ENCODE measurements at regions not wholly inside any gene's neighbourhood (a gene's known extent, or its start where the extent isn't known, plus 50 kb on each side); places are given as distances from the start of the nearest gene placed in this dataset.

DNA sequence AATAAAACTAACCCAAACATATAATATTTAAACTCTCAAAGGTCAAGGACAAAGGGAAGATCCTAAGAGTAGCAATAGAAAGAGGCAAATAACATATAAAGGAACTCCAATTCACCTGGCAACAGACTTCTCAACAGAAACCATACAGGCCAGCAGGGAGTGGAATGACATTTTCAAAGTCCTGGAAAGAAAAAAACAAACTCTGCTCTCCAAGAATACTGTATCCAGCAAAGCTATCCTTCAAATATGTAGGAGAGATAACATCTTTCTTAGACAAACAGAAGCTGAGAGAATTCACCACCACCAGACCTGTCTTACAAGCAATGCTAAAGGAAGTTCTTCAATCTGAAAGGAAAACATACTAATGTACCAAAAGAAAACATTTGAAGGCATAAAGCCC is 51.5 kb upstream of the TMEM158 start:
- no peak for DNase-seq

DNA sequence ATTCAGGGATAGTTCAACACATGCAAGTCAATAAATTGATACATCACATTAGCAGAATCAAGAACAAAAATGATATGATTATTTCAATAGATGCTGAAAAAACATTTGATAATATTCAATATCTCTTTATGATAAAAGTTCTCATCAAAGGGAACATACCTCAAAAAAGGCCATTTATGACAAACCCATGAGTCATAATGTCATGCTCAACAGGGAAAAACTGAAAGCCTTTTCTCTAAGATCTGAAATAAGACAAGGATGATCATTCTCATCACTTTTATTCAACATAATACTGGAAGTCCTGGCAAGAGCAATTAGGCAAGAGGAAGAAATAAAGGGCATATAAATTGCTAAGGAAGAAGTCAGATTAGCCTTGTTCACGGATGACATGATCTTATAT is 54.1 kb upstream of the TMEM158 start:
- DNase-seq, result no peak

DNA sequence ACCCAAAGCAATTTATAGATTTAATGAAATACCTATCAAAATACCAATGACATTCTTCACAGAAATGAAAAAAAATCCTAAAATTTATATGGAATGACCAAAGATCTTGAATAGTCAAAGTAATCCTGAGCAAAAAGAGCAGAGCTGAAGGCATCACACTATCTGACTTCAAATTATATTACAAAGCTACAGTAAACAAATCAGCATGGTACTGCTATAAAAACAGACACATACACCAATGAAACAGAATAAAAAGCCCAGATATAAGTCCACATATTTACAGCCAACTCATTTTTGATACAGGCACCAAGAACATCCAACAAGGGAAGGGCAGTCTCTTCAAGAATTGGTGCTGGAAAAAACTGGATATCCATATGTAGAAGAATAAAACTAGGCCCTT is 54.9 kb upstream of the TMEM158 start:
- no peak for DNase-seq

DNA sequence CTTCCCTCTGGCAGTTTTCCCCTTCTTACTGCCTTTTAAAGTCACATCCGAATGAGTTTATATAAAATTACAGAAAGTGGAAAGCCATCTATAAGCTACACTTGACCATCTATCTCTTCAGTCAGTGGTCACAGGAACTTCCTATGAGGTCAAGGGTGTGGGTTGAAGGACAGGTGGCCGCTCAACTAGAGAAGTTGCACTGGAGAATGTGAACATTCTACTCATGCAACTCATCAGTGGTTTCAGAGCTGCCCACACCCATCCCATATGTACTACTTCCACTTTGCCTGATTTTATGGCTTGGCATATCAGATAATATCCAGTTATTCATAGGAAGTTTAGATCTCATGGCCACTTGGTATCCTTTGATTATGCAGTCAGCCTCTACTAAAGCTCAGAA is 57.4 kb upstream of the TMEM158 start:
- DNase-seq, result no peak

DNA sequence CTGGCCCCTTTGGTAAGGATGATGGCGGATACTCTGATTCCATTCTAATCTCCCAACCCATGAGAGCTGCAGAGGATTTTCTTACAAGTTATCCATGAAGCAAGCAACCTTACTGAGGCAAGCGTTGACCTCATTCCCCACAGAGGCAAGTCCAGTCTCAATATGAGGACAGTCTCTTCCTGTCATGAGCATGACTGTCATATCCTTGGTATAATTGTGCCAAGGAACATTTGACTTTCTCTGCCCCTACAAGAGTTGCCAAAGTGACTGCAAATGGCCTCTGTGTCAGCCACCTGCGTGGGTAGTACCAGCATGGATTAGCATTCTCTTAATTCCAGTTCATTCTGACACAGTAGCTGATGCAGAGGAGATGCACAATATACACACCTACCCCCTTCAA is 71.2 kb upstream of the TMEM158 start:
- no peak for DNase-seq

DNA sequence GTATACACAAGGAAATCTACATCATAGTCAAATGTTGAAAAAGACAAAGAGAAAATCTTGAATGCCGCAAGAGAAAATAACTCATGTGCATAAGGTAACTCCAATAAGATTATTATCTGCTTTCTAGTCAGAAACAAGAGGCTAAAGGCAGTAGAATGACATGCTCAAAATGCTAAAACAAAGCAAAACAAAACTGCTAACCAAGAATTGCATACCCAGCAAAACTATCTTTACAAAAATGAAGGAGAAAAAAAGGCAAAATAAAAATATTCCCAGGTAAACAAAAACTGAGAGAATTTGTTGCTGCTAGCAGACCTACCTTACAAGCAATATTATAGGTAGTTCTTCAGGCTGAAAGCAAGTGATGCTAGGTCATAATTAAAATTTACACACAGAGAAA is 76.4 kb upstream of the TMEM158 start:
- no peak for DNase-seq

DNA sequence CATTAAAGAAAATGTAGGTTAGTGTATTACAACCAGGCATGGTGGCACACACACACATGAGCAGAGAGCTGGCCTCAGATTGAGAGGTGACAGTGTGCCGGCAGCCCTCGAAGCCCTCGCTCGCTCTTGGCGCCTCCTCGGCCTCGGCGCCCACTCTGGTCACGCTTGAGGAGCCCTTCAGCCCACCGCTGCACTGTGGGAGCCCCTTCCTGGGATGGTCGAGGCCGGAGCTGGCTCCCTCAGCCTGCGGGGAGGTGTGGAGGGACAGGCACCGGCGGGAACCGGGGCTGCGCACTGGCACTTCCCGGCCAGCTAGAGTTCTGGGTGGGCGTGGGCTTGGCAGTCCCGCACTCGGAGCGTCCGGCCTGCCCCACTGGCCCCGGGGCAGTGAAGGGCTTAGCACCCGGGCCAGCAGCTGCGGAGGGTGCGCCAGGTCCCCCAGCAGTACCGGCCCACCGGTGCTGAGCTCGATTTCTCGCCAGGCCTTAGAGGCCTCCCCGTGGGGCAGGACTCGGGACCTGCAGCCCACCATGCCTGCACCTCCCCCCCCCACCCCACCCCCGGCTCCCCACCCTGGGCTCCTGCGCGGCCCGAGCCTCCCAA is 80.4 kb upstream of the TMEM158 start:
- peak; percentile 36 for DNase-seq

DNA sequence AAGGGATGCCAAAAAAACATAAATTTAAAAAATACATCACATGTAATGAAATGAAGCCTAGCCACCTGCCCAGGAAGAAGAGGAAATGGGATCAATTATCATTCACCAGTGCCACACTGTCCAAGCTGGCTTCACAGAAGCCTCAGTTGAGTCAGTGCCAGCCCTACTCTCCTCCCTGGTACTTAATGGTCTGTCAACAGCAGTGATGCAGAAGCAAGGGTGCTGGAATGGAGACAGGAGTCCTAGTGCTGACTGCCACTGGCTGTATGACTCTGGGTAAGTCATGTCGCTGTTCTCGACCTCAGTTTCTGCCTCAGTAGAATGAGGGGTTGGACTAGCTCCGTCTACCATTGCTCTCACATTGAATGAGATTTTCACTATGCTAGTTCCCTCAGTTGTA is 78.5 kb upstream of the LARS2 start:
- DNase-seq, result peak; percentile 17

DNA sequence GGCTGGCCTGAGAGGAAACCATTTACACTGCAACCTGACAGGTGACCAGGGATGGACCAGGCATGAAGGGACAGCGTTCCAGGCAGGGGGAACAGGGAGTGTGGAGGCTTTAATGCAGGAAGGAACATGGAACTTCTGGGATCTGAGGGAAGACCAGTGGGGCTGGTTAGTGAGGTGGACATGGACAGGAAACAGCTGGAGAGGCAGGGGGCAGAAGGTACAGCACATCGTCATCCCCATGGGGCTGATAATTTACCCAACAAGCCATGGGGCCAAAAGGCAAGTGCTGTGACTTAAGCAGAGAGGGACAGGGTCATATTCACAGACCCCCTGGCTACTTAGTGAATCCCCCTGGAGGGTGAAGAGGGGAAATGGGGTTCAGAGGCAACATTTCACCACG is 77.0 kb upstream of the LARS2 start:
- peak; percentile 24 for DNase-seq

DNA sequence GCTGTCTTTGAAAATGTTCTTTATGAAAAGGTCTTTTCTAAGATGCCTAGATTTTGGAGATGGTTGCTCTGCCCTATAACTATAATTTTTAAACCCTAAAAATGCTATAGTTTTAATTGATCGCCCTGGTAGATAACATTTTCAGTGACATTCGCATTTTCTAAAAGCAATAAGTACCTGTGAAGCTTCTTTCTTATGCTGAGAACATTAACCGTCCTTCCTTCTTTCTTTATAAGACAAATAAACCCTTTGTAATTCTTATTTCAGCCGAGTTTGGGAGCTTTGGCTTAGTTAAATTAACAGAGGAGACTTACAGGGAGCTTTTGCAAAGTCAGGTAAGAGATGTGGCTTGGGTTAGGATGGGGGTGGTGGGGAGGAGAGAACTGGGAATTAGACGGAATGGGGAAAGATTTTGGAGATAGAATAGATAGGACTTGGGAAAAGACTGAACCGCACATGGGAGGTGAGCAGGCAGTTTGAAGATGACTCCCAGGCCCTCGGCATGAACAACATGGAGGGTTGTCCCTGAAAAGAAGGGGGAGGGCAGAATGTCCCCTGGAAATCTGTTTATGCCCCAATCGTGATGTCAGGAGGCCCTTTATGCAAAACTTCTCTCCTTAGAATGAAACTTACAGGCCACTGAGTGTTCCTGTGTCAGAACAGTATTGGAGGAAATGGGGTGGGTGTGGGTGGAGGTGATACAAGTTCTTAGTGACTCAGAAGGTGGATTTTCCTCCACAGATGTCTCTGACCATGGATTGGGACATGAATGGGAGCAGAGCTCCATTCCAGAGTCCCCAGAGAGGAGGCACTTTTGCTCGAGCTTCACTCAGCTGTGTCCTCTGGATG is 76.2 kb upstream of the LARS2 start:
- peak; percentile 26 for DNase-seq

DNA sequence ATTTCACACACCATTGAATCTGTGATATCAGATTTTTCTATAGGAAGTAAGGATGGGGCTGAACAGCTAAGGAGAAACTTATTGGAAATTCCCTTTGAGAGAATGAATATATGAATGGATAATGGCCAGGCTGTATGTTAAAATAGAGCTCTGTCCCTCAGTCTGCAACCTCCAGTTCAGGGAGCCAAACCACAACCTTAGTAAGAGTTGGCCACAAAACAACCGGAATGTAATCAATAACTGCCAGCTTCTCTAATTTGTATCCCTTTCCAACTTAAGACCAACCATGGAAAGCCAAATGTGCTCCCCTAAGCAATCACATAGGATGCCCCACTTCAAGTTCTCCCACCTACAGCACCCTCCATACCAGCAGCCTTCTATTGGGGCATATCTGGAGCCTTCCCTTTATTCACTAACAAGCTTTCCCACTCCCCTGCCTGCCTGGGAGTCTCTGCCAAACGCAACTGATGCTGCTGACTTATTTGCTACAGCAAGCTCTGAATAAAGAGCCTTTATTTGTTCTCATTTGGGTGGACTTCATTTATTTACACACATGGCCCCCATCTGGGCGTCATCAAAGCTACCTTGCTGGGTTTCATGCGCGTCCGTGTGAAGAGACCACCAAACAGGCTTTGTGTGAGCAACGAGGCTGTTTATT is 75.4 kb upstream of the LARS2 start:
- peak; percentile 20 for DNase-seq

DNA sequence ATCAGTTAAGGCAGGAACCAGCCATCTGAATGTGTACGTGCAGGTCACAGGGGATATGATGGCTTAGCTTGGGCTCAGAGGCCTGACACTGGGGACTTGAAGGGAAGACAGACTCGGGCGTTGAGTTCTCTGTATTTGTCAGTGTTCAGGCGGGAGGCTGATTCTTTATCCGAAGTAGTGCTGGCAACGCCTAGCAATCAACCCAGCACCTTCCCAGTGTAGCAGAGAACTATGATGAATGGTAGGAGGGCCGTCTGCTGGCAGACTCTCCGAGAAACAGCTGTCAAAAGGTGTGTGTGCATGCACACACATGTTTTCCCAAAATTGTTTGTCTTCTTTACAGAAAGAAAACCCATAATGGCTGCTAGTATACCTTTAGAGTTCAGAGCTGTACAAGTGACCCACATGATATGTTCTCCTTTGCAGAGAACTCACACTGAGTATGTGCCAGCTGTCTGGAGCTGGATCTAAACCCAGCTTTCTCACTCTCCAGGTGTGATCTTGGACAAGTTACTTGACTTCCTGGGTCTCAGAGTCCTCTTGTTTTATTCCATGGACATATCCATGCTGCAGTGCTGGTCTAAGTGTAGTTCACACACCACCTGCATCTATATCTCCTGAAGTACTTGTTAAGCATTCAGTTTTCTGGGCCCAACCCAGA is 74.5 kb upstream of the LARS2 start:
- peak; percentile 12 for DNase-seq

DNA sequence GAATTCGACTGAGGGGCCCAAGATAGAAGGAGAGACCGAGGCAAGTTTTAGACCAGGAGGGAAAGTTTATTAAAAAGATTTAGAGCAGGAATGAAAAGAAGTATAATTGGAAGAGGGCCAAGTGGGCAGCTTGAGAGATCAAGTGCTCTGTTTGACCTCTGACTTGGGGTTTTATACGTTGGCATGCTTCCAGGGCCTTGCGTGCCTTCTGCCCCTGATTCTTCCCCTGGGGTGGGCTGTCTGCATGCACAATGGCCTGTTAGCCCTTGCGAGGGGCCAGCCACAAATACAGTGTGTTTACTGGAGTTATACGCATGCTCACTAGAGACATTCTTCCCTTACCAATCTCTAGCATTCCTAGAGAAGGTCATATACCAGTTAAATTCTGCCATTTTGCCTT is 70.7 kb upstream of the LARS2 start:
- DNase-seq, result no peak

DNA sequence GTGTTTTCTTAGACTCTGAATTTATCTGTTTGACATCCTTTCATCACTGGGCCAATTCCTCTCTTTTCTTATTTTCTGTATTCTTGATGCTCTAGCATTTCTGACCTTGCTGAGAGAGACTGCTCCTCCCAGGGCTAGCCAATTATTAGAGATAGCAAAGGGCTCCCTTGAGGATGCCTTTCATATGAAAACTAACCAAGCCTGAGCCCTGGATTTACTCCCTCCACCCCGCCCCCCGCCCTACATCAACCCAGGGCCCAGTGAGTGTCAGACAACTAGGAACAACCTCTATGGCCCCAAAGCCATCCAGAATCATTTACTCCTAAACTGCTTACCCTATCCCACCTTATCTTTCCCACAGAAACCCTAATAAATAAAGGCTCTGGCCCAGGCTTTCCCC is 69.7 kb upstream of the LARS2 start:
- DNase-seq, result no peak

DNA sequence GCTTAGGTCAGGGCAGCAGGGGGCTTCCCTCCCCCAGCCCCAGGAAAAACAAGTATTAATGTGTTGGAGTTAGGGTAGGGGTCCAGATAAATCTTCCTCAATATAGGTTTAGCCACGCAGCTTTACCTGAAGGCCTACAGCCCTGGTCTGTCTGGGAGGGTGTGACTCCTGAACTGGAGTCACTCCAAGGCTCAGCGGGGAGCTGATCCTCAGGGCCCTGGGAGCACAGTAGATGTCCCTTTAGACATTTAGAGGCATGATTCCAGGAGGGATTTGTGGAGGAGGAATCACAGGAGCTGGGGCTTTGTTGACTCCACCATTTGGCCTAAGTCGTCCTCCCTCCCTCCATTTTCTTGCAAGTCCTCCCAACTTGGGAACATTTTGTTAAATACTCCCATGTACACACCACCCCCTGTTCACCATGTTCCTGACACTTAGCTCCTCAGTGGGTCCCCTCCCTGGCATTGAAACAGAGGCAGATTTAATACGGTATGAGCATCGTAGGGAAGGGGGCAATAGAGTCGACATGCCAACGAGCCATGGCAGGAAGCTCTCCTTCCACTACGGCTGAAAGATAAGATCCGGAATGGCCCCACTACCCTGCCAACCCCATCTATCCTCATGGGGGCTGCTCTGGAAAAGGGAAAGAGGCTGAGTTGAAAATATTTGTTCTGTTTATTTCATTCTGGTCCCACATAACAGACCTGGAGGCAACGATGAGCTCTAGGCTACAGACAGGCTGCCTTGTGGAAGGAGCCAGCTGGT is 69.0 kb upstream of the LARS2 start:
- DNase-seq, result peak; percentile 37

DNA sequence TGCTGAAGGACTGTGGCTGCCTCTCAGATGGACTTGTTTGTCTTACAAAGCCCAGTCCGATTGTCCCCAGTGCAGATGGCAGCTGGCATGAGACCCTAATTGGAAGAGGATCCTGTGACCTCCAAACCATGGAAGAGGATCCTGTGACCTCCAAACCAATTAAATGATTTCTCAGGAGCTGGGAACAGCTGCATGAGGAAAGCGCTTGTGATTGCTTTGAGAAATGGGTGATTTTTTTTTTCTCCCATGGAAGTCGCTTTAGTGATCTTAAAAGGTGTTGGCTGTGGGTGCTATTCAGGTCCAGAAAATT is 68.4 kb upstream of the LARS2 start:
- peak; percentile 12 for DNase-seq

DNA sequence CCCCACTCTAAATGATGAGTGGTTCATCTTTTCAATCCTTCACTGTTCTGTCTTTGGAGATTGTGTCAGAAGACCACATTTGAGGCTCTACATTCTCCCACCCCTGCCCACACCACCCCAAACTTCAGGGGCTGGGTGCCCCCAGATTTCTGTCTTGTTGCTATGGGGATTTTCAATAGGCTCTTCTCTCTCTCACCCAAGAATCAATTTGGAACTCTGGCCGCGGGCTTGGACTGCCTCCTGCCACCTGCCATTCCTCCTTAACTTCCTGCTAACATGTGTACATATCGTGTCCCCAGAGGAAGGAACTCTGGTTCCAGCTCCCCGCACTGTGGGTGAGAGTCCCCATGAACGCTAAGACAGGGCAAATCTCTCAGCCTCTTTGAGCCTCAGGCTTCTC is 67.4 kb upstream of the LARS2 start:
- peak; percentile 32 for DNase-seq

DNA sequence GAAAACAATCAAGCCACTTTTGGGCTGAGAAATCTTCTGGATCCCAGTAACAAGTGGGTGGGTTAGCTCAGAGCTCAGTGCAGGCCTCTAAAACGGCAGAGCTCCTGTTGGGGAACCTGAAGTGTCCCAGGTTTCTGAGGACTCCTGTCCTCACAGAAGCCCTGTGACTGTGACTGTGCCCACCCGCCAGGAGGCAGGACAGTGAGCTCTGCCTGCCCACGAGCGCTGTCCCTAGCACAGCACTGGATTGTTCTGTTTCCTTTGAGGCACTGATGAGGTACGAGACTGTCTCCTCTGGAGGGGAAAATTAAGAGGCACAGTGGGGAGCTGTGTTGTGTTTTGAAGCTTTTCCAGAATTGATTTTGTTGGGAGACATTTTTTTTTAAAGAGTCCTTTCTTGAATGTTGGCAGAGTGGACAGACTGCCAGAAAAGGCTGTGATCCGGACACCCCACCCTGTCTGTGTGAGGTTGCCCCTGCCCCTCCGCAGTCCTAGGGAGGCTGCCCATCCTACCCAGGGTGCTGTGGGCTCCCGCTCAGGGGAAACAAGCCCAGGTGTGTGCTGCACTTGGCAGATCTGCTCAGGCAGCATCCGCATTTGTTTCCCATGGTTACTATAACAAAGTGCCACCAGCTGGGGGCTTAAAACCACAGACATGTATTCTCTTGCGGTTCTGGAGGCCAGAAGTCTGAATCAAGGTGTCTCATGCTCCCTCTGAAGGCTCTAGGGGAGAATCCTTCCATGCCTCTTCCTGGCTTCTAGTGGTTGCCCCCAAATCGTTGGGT is 66.6 kb upstream of the LARS2 start:
- peak; percentile 46 for DNase-seq

DNA sequence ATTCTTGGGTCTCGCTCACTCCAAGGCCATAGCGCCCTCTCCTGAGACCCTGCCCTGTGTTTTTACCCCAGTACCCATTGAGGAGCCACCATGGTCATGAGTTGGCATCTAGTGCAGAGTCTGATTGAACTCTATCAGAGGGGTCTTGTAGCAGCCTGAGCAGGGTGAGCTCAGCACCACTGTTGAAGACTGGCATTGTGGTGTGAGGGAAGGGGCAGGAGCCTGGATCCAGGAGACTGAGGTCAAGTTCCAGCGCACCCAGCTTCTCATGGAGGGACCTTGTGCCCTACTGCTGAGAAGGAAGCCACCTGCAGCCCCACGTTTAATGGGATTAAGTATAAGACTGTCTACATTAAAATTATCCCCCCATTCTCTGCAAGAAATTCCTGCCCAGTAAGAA is 65.8 kb upstream of the LARS2 start:
- peak; percentile 23 for DNase-seq

DNA sequence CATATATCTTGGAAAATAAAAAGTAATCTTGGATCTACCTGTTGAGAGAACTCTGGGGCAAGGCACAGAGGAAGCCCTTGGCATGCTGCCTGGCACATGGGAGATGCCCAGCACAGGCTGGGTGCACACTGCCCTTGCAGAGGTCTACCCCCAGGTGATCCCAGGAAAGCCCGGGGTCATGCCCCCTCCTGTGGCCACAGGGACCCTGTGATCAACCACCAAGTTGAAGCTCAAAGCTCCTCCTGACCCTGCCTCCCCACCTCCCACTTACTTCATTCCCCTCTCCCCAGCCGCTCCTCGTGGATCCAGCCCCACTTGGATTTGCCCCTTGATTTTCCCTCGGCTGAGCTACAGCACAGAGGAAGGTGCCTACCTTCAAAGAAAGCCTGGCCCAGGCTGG is 62.7 kb upstream of the LARS2 start:
- DNase-seq, result peak; percentile 26

DNA sequence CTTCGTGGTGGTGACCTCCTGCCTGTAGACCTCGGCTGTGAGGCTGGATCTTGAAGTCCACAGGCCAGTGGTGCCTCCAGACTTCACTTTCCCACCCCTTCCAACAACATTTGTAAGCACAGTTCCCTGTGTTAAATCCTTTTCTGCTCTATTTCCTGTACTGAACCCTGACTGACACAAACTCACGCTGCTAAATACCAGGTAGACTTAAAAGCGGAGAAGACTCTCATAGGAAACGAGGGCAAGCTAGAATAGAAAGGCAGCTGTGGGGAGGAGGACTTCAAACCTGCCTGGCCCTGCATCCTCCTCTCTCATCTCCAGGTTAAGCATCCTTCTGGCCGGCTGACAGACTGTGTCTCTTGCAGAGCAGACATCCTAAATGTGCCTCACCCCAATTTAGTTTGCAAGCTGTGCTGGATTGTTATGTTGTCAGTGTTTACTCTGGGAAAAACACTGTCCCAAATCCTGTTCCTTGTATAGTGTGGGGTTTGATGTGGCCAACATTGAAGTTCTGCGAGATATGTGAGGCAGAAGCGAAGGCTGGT is 58.5 kb upstream of the LARS2 start:
- DNase-seq, result no peak
